OCI-LY1 (cell line): ENCODE measurements at regions not wholly inside any gene's neighbourhood (a gene's known extent, or its start where the extent isn't known, plus 50 kb on each side); places are given as distances from the start of the nearest gene placed in this dataset.

Source experiments
- H2AFZ ChIP-seq: fragments of 200-600 bp; sonication (generic), shearing (Covaris generic); 2 replicates; pipeline ENCODE4 v1.6.0; 2014; ENCODE audit warnings: antibody characterized with exemption, mild to moderate bottlenecking, low read length
- H3F3A ChIP-seq: fragments of 200-600 bp; sonication (generic), shearing (Covaris generic); 2 replicates; pipeline ENCODE4 v1.6.0; 2014; ENCODE audit warnings: mild to moderate bottlenecking, antibody characterized with exemption, low read length, moderate library complexity; ENCODE audit not compliant: insufficient read depth
- H3K27ac ChIP-seq: fragments of 200-600 bp; sonication (generic); 2 replicates; pipeline ENCODE4 v1.5.1; 2014; ENCODE audit warnings: low read length, mixed run types, mild to moderate bottlenecking, low read depth; ENCODE audit not compliant: poor library complexity, severe bottlenecking
- H3K27me3 ChIP-seq: fragments of 200-600 bp; sonication (generic); 2 replicates; pipeline ENCODE4 v1.6.0; 2014; ENCODE audit warnings: antibody characterized with exemption, mild to moderate bottlenecking, low read length, moderate library complexity; ENCODE audit not compliant: insufficient read depth
- H3K36me3 ChIP-seq: fragments of 200-600 bp; sonication (generic); 2 replicates; pipeline ENCODE4 v1.6.1; 2014; ENCODE audit warnings: mild to moderate bottlenecking, antibody characterized with exemption, low read length, moderate library complexity, mixed read lengths; ENCODE audit not compliant: insufficient read depth
- H3K4me1 ChIP-seq: fragments of 200-600 bp; sonication (generic); 2 replicates; pipeline ENCODE4 v1.5.1; 2014; ENCODE audit warnings: mild to moderate bottlenecking, low read length, moderate library complexity; ENCODE audit not compliant: insufficient read depth, severe bottlenecking
- H3K4me2 ChIP-seq: fragments of 200-600 bp; sonication (generic), shearing (Covaris generic); 2 replicates; pipeline ENCODE4 v1.6.1; 2014; ENCODE audit warnings: low read length
- H3K4me3 ChIP-seq: fragments of 200-600 bp; sonication (generic); 2 replicates; pipeline ENCODE4 v1.5.1; 2014; ENCODE audit warnings: low read length, low read depth, mild to moderate bottlenecking, mixed read lengths; ENCODE audit not compliant: poor library complexity, severe bottlenecking
- H3K79me2 ChIP-seq: fragments of 200-600 bp; shearing (Covaris generic); 2 replicates; pipeline ENCODE4 v1.6.1; 2016; ENCODE audit warnings: mixed run types, low read length, mixed read lengths; ENCODE audit not compliant: insufficient read depth
- H3K9ac ChIP-seq: fragments of 200-600 bp; sonication (generic), shearing (Covaris generic); 2 replicates; pipeline ENCODE4 v1.6.1; 2014; ENCODE audit warnings: mild to moderate bottlenecking, low read length, mixed read lengths
- H3K9me2 ChIP-seq: fragments of 200-600 bp; sonication (generic), shearing (Covaris generic); 2 replicates; pipeline ENCODE4 v1.6.1; 2014; ENCODE audit warnings: low read depth, mild to moderate bottlenecking, low read length, mixed read lengths
- H3K9me3 ChIP-seq: fragments of 200-600 bp; shearing (Covaris generic); 2 replicates; pipeline ENCODE4 v1.6.1; 2014; ENCODE audit warnings: low read length, mixed read lengths
- H4K20me1 ChIP-seq: fragments of 200-600 bp; sonication (generic), shearing (Covaris generic); 2 replicates; pipeline ENCODE4 v1.6.0; 2016; ENCODE audit warnings: mild to moderate bottlenecking, low read length; ENCODE audit not compliant: insufficient read depth
- CTCF ChIP-seq: fragments of 200-600 bp; sonication (generic), shearing (Covaris generic); IDR thresholded peaks from 2 replicates; pipeline ENCODE4 v1.5.1; 2017; ENCODE audit warnings: mild to moderate bottlenecking, antibody characterized with exemption, low read length, moderate library complexity, mixed read lengths
- EZH2 ChIP-seq: fragments of 200-600 bp; sonication (generic), shearing (Covaris generic); IDR thresholded peaks from 2 replicates; pipeline ENCODE4 v1.8.0; 2017; ENCODE audit warnings: borderline replicate concordance, mixed run types, mild to moderate bottlenecking, antibody characterized with exemption, low read length, moderate library complexity, mixed read lengths

- no peak overlapping the region for H3K4me2 ChIP-seq
- no peaks in the 10 kb centered on the region for H3K9me3 ChIP-seq
- H3K36me3 ChIP-seq, result no peaks in the 10 kb centered on the region
- TF ChIP-seq CTCF (no peak), EZH2 (no peak)
- H3K27ac ChIP-seq, result no peak overlapping the region
- no peaks in the 10 kb centered on the region for H3K4me1 ChIP-seq
- no peak overlapping the region for H2AFZ ChIP-seq
- H3K27me3 ChIP-seq, result no peaks in the 10 kb centered on the region
- no peaks in the 10 kb centered on the region for H3K79me2 ChIP-seq
- no peaks in the 10 kb centered on the region for H4K20me1 ChIP-seq
- no peak overlapping the region for H3K9ac ChIP-seq
- no peaks in the 10 kb centered on the region for H3K9me2 ChIP-seq
- no peak overlapping the region for H3K4me3 ChIP-seq
- H3F3A ChIP-seq, result no peaks in the 10 kb centered on the region
Observed at GRCh38 chr2:30022444-30023071, 101.2 kb upstream of the ALK start.

GRCh38 chr2:30024281-30024680 lies 102.9 kb upstream of the ALK start:
- no peaks in the 10 kb centered on the region for H3K9me3 ChIP-seq
- H3K9ac ChIP-seq, result no peak overlapping the region
- H3K4me2 ChIP-seq, result no peak overlapping the region
- no peaks in the 10 kb centered on the region for H3K79me2 ChIP-seq
- no peak overlapping the region for H3K4me3 ChIP-seq
- H3K27me3 ChIP-seq, result no peaks in the 10 kb centered on the region
- H3K9me2 ChIP-seq, result no peaks in the 10 kb centered on the region
- TF ChIP-seq EZH2 (no peak), CTCF (no peak)
- no peaks in the 10 kb centered on the region for H3F3A ChIP-seq
- H3K36me3 ChIP-seq, result no peaks in the 10 kb centered on the region
- H4K20me1 ChIP-seq, result no peaks in the 10 kb centered on the region
- no peak overlapping the region for H2AFZ ChIP-seq
- no peaks in the 10 kb centered on the region for H3K4me1 ChIP-seq
- H3K27ac ChIP-seq, result no peak overlapping the region

- no peaks in the 10 kb centered on the region for H3K27me3 ChIP-seq
Observed at GRCh38 chr2:30026091-30027055, 105.0 kb upstream of the ALK start.

More at GRCh38 chr2:30026091-30027055, 105.0 kb upstream of the ALK start:
- Histone ChIP-seq H3K4me3 (no peak overlapping the region), H3K27ac (no peak overlapping the region), H3F3A (no peaks in the 10 kb centered on the region), H3K9me3 (no peaks in the 10 kb centered on the region), H3K9ac (no peak overlapping the region), H4K20me1 (no peaks in the 10 kb centered on the region), H3K79me2 (no peaks in the 10 kb centered on the region), H3K9me2 (no peaks in the 10 kb centered on the region), H2AFZ (no peak overlapping the region), H3K36me3 (no peaks in the 10 kb centered on the region), H3K4me2 (no peak overlapping the region), H3K4me1 (no peaks in the 10 kb centered on the region)
- TF ChIP-seq CTCF (peak; percentile 53), EZH2 (no peak)
